ENCODE measurements at regions not wholly inside any gene's neighbourhood (a gene's known extent, or its start where the extent isn't known, plus 50 kb on each side); places are given as distances from the start of the nearest gene placed in this dataset.

DNA sequence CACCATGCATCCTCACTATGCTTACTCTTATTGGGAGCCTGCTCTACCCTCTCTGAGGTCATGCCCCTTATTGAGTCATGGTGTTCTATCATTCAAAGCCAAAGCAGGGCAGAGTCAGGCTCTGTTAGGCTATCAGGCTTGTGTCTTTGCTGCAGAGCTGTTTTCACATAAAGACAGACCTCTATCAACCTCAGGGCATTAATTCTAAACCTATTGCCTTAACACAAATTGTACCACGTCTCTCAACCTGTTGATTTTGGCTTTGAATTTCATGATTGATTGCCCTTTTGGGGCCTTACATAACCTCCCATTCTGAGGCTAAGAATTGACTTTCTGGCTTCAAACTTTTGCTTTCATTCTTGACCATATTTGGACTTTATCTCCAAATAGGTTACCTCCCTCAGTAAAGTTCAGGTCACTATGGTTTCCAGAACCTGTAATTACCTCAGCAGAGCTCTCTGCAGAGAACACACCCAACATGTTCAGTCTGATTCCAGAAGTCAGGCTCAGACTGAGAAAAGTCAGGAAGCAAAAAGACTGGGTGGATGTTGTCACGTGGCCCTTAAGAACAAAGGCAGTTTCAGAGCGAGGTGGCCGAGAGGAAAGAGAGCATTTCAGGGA lies 221.4 kb upstream of the NANOGP8 start:
- TF ChIP-seq, protein P1, sequence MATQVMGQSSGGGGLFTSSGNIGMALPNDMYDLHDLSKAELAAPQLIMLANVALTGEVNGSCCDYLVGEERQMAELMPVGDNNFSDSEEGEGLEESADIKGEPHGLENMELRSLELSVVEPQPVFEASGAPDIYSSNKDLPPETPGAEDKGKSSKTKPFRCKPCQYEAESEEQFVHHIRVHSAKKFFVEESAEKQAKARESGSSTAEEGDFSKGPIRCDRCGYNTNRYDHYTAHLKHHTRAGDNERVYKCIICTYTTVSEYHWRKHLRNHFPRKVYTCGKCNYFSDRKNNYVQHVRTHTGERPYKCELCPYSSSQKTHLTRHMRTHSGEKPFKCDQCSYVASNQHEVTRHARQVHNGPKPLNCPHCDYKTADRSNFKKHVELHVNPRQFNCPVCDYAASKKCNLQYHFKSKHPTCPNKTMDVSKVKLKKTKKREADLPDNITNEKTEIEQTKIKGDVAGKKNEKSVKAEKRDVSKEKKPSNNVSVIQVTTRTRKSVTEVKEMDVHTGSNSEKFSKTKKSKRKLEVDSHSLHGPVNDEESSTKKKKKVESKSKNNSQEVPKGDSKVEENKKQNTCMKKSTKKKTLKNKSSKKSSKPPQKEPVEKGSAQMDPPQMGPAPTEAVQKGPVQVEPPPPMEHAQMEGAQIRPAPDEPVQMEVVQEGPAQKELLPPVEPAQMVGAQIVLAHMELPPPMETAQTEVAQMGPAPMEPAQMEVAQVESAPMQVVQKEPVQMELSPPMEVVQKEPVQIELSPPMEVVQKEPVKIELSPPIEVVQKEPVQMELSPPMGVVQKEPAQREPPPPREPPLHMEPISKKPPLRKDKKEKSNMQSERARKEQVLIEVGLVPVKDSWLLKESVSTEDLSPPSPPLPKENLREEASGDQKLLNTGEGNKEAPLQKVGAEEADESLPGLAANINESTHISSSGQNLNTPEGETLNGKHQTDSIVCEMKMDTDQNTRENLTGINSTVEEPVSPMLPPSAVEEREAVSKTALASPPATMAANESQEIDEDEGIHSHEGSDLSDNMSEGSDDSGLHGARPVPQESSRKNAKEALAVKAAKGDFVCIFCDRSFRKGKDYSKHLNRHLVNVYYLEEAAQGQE (IDR thresholded peaks at IDR 0.05; ENCODE audit: insufficient replicate concordance, low read depth): no peak
- TF ChIP-seq SPI1 (IDR thresholded peaks at IDR 0.05; ENCODE audit: borderline replicate concordance, low read depth): no peak

All from HL-60 (cell line).